ENCODE measurements at regions not wholly inside any gene's neighbourhood (a gene's known extent, or its start where the extent isn't known, plus 50 kb on each side); places are given as distances from the start of the nearest gene placed in this dataset.
A peak's percentile ranks its signal among the peaks of the same experiment; 100 is the strongest.

GRCh38 chr1:176374967-176375569 lies 87.9 kb upstream of the PAPPA2 start:
- TF ChIP-seq TCF12 (IDR thresholded peaks at IDR 0.05; ENCODE audit: low read depth) (no peak), TAF1 (IDR thresholded peaks at IDR 0.05; ENCODE audit: low read depth) (no peak), YY1 (IDR thresholded peaks at IDR 0.05; ENCODE audit: low read depth) (no peak), RAD21 (IDR thresholded peaks at IDR 0.05; ENCODE audit: low read depth) (peak; percentile 79), CREB1 (IDR thresholded peaks at IDR 0.05; ENCODE audit: low read depth) (no peak), CEBPB (IDR thresholded peaks at IDR 0.05) (no peak), EGR1 (IDR thresholded peaks at IDR 0.05) (no peak), FOXM1 (IDR thresholded peaks at IDR 0.05; ENCODE audit: borderline replicate concordance, low read depth) (no peak), ZBTB7A (IDR thresholded peaks at IDR 0.05; ENCODE audit: low read depth) (no peak), EP300 (IDR thresholded peaks at IDR 0.05; ENCODE audit: borderline replicate concordance) (no peak)
- TF ChIP-seq, protein P1, sequence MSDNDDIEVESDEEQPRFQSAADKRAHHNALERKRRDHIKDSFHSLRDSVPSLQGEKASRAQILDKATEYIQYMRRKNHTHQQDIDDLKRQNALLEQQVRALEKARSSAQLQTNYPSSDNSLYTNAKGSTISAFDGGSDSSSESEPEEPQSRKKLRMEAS (IDR thresholded peaks at IDR 0.05), result no peak

Data from Ishikawa (cell line).